HEK293T (cell line): ENCODE measurements at regions not wholly inside any gene's neighbourhood (a gene's known extent, or its start where the extent isn't known, plus 50 kb on each side); places are given as distances from the start of the nearest gene placed in this dataset.

ENCODE experiments used
- ARNT ChIP-seq: fragments of 450-650 bp; IDR thresholded peaks from 2 replicates; pipeline ENCODE4 v1.6.1; 2017; ENCODE audit warnings: mild to moderate bottlenecking
- BHLHE40 ChIP-seq: fragments of 450-650 bp; IDR thresholded peaks from 2 replicates; pipeline ENCODE4 v1.6.1; 2016; ENCODE audit warnings: mild to moderate bottlenecking, moderate library complexity, borderline replicate concordance
- CTBP1 ChIP-seq: fragments of 450-650 bp; IDR thresholded peaks from 2 replicates; pipeline ENCODE4 v1.6.1; 2016; ENCODE audit warnings: borderline replicate concordance
- ELF4 ChIP-seq: fragments of 450-650 bp; IDR thresholded peaks from 2 replicates; pipeline ENCODE4 v1.6.1; 2017; ENCODE audit warnings: antibody characterized with exemption
- FOXA1 ChIP-seq: fragments of 450-650 bp; IDR thresholded peaks from 2 replicates; pipeline ENCODE4 v1.6.1; 2016; ENCODE audit warnings: mild to moderate bottlenecking
- FOXK2 ChIP-seq: fragments of 450-650 bp; IDR thresholded peaks from 2 replicates; pipeline ENCODE4 v1.6.1; 2016; ENCODE audit warnings: mild to moderate bottlenecking
- FOXM1 ChIP-seq: fragments of 450-650 bp; IDR thresholded peaks from 2 replicates; pipeline ENCODE4 v1.6.1; 2017; ENCODE audit warnings: mild to moderate bottlenecking, borderline replicate concordance
- HDGF ChIP-seq: fragments of 450-650 bp; IDR thresholded peaks from 2 replicates; pipeline ENCODE4 v1.6.1; 2017; ENCODE audit warnings: antibody characterized with exemption, borderline replicate concordance
- LEF1 ChIP-seq: fragments of 450-650 bp; IDR thresholded peaks from 2 replicates; pipeline ENCODE4 v1.6.1; 2017; ENCODE audit warnings: mild to moderate bottlenecking, borderline replicate concordance
- NFRKB ChIP-seq: fragments of 450-650 bp; IDR thresholded peaks from 2 replicates; pipeline ENCODE4 v1.6.1; 2016; ENCODE audit warnings: mild to moderate bottlenecking, moderate library complexity
- PKNOX1 ChIP-seq: fragments of 450-650 bp; IDR thresholded peaks from 2 replicates; pipeline ENCODE4 v1.6.1; 2016
- SP1 ChIP-seq: fragments of 450-650 bp; IDR thresholded peaks from 2 replicates; pipeline ENCODE4 v1.6.1; 2017
- SUZ12 ChIP-seq: fragments of 450-650 bp; IDR thresholded peaks from 2 replicates; pipeline ENCODE4 v1.6.1; 2016; ENCODE audit warnings: mild to moderate bottlenecking
- ZNF384 ChIP-seq: fragments of 450-650 bp; IDR thresholded peaks from 2 replicates; pipeline ENCODE4 v1.6.1; 2016

- no peak for TF ChIP-seq LEF1
- no peak for TF ChIP-seq BHLHE40
- no peak for TF ChIP-seq CTBP1
- no peak for TF ChIP-seq NFRKB
- no peak for TF ChIP-seq ELF4
- no peak for TF ChIP-seq SUZ12
- no peak for TF ChIP-seq FOXA1
- no peak for TF ChIP-seq SP1
- no peak for TF ChIP-seq ZNF384
- no peak for TF ChIP-seq FOXK2
- TF ChIP-seq PKNOX1: no peak
- TF ChIP-seq HDGF: no peak
- no peak for TF ChIP-seq FOXM1
- TF ChIP-seq ARNT: no peak
These were observed 445.0 kb downstream of the GXYLT1 start for GRCh38 chr12:41699658-41700057.
